OCI-LY1 (cell line): ENCODE measurements at regions not wholly inside any gene's neighbourhood (a gene's known extent, or its start where the extent isn't known, plus 50 kb on each side); places are given as distances from the start of the nearest gene placed in this dataset.

Source experiments
- EZH2 ChIP-seq: fragments of 200-600 bp; sonication (generic), shearing (Covaris generic); IDR thresholded peaks from 2 replicates; pipeline ENCODE4 v1.8.0; 2017; ENCODE audit warnings: borderline replicate concordance, mixed run types, mild to moderate bottlenecking, antibody characterized with exemption, low read length, moderate library complexity, mixed read lengths
- TF ChIP-seq, protein P1 (sequence below): fragments of 200-600 bp; sonication (generic), shearing (Covaris generic); IDR thresholded peaks from 2 replicates; pipeline ENCODE4 v1.5.1; 2017; ENCODE audit warnings: mild to moderate bottlenecking, antibody characterized with exemption, low read length, moderate library complexity, mixed read lengths

DNA sequence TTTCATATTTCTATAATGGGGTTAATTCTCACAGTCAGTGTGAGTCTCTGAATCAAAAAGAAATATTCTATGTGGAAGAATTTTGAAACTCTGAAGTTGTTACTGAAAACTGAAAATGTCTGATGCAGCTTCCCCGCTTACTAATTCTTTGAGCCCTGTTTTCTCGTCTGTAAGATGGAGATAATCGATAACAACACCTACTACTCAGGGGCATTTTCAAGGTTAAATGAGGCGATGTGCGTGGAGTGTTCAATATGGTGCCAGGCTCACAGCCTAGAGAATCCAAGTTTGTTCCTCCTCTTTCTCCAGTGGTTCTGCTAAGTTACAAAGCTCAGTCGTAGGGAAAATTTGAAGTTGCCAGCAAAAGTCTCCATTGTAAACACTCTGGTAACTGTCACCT lies 391.4 kb downstream of the FUT8 start:
- TF ChIP-seq EZH2 = no peak
- TF ChIP-seq, protein P1, sequence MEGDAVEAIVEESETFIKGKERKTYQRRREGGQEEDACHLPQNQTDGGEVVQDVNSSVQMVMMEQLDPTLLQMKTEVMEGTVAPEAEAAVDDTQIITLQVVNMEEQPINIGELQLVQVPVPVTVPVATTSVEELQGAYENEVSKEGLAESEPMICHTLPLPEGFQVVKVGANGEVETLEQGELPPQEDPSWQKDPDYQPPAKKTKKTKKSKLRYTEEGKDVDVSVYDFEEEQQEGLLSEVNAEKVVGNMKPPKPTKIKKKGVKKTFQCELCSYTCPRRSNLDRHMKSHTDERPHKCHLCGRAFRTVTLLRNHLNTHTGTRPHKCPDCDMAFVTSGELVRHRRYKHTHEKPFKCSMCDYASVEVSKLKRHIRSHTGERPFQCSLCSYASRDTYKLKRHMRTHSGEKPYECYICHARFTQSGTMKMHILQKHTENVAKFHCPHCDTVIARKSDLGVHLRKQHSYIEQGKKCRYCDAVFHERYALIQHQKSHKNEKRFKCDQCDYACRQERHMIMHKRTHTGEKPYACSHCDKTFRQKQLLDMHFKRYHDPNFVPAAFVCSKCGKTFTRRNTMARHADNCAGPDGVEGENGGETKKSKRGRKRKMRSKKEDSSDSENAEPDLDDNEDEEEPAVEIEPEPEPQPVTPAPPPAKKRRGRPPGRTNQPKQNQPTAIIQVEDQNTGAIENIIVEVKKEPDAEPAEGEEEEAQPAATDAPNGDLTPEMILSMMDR = no peak
